Neural cell (in vitro differentiated cells): ENCODE measurements at regions not wholly inside any gene's neighbourhood (a gene's known extent, or its start where the extent isn't known, plus 50 kb on each side); places are given as distances from the start of the nearest gene placed in this dataset.
"Not testable (repeated sequence)": the region's sequence is repeated elsewhere in the genome, so short reads cannot be mapped to it uniquely, and the experiment has no call there.

Source experiments
- H2AFZ ChIP-seq: fragments of 200-600, 300-800 bp; sonication (generic), shearing (Covaris generic); 2 replicates; pipeline ENCODE4 v1.6.0; 2014; ENCODE audit warnings: low read depth, mild to moderate bottlenecking, antibody characterized with exemption, low read length, moderate library complexity
- H3F3A ChIP-seq: fragments of 200-600 bp; shearing (Covaris generic); 2 replicates; pipeline ENCODE4 v1.6.1; 2016; ENCODE audit warnings: mild to moderate bottlenecking, moderate library complexity, mixed read lengths, antibody characterized with exemption, low read length; ENCODE audit not compliant: insufficient read depth, poor library complexity, severe bottlenecking
- H3K27ac ChIP-seq: fragments of 200-600, 300-800 bp; sonication (generic), shearing (Covaris generic); 2 replicates; pipeline ENCODE4 v1.5.1; 2014; ENCODE audit warnings: mild to moderate bottlenecking, low read length, moderate library complexity
- H3K27me3 ChIP-seq: fragments of 300-800, 200-600 bp; sonication (generic), shearing (Covaris generic); 2 replicates; pipeline ENCODE4 v1.6.0; 2014; ENCODE audit warnings: mild to moderate bottlenecking, low read depth, low read length, moderate library complexity; ENCODE audit not compliant: insufficient read depth
- H3K36me3 ChIP-seq: fragments of 300-800, 200-600 bp; sonication (generic), shearing (Covaris generic); 2 replicates; pipeline ENCODE4 v1.5.1; 2014; ENCODE audit warnings: mild to moderate bottlenecking, antibody characterized with exemption, low read length, moderate library complexity; ENCODE audit not compliant: insufficient read depth
- H3K4me2 ChIP-seq: fragments of 300-800, 200-600 bp; sonication (generic), shearing (Covaris generic); 2 replicates; pipeline ENCODE4 v1.6.0; 2014; ENCODE audit warnings: mild to moderate bottlenecking, low read length
- H3K4me3 ChIP-seq: fragments of 300-800, 200-600 bp; sonication (generic), shearing (Covaris generic); 2 replicates; pipeline ENCODE4 v1.5.1; 2014; ENCODE audit warnings: mild to moderate bottlenecking, low read length, moderate library complexity
- H3K79me2 ChIP-seq: fragments of 200-600 bp; shearing (Covaris generic); replicated peaks from 2 replicates; pipeline ENCODE4 v1.6.0; 2014; ENCODE audit warnings: mild to moderate bottlenecking, low read length, moderate library complexity; ENCODE audit not compliant: insufficient read depth
- H3K9ac ChIP-seq: fragments of 300-800, 200-600 bp; sonication (generic), shearing (Covaris generic); 2 replicates; pipeline ENCODE4 v1.6.1; 2016; ENCODE audit warnings: mild to moderate bottlenecking, low read length, mixed read lengths
- H3K9me2 ChIP-seq: fragments of 200-600 bp; shearing (Covaris generic); 2 replicates; pipeline ENCODE4 v1.6.1; 2016; ENCODE audit warnings: mild to moderate bottlenecking, low read length, mixed read lengths; ENCODE audit not compliant: insufficient read depth
- H3K9me3 ChIP-seq: fragments of 200-600, 300-800 bp; sonication (generic), shearing (Covaris generic); 2 replicates; pipeline ENCODE4 v1.6.1; 2016; ENCODE audit warnings: mild to moderate bottlenecking, mixed run types, low read length, moderate library complexity, mixed read lengths
- H4K20me1 ChIP-seq: fragments of 200-600 bp; shearing (Covaris generic); 2 replicates; pipeline ENCODE4 v1.6.1; 2016; ENCODE audit warnings: mild to moderate bottlenecking, mixed run types; ENCODE audit not compliant: insufficient read depth
- CTCF ChIP-seq: fragments of 450-650 bp; IDR thresholded peaks from 2 replicates; pipeline ENCODE4 v1.5.1; 2014; ENCODE audit warnings: antibody characterized with exemption, mild to moderate bottlenecking, moderate library complexity; ENCODE audit not compliant: poor library complexity, severe bottlenecking
- EP300 ChIP-seq: fragments of 450-650 bp; conservative IDR thresholded peaks from 2 replicates; pipeline ENCODE4 v1.6.1; 2014; ENCODE audit warnings: antibody characterized with exemption, mild to moderate bottlenecking, moderate library complexity; ENCODE audit not compliant: poor library complexity, severe bottlenecking
- MXI1 ChIP-seq: fragments of 450-650 bp; conservative IDR thresholded peaks from 2 replicates; pipeline ENCODE4 v1.6.1; 2014; ENCODE audit warnings: antibody characterized with exemption, mild to moderate bottlenecking; ENCODE audit not compliant: poor library complexity, severe bottlenecking
- POLR2AphosphoS5 ChIP-seq: IDR thresholded peaks from 2 replicates; pipeline ENCODE4 v1.6.1; 2012
- RAD21 ChIP-seq: fragments of 450-650 bp; conservative IDR thresholded peaks from 2 replicates; pipeline ENCODE4 v1.6.1; 2014; ENCODE audit warnings: antibody characterized with exemption, mild to moderate bottlenecking, moderate library complexity
- TAF1 ChIP-seq: IDR thresholded peaks from 2 replicates; pipeline ENCODE4 v1.6.1; 2012; ENCODE audit warnings: low read depth
- TF ChIP-seq, protein P1 (sequence below): IDR thresholded peaks from 2 replicates; pipeline ENCODE4 v1.6.1; 2012; ENCODE audit warnings: borderline replicate concordance

DNA sequence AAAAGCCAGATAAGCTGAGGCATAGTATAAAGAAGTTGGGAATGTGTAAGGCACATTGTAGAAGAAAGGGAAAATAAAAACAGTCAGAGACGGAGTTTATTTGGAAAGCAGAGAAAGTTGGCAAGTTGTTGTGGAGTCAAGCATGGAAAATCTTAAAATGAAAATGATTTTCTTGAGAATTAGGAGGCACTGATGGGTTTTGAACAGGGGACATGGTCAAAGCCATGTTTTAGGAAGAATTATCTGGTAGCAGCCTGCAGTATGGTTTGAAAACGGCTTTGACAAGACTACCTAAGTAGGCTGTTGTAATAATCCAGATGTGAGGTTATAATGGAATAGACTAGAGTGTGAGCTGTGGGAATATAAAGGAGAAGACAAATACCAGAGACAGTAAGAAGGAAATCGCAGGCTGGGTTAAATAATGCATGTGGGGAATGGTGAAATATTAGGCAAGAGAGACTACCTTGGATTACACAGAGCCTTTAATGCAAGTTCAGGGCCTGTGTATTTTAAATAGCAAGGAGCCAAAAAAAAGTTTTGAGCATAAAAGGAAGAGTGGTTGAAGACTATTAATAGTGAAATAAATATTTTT lies 130.4 kb upstream of the MEOX2 start:
- no peak overlapping the region for H3K27ac ChIP-seq
- no peaks in the 10 kb centered on the region for H3K9me3 ChIP-seq
- no peak overlapping the region for H3K4me3 ChIP-seq
- no peaks in the 10 kb centered on the region for H3K79me2 ChIP-seq
- no peak for TF ChIP-seq POLR2AphosphoS5
- TF ChIP-seq CTCF: no peak
- no peak for TF ChIP-seq RAD21
- TF ChIP-seq, protein P1, sequence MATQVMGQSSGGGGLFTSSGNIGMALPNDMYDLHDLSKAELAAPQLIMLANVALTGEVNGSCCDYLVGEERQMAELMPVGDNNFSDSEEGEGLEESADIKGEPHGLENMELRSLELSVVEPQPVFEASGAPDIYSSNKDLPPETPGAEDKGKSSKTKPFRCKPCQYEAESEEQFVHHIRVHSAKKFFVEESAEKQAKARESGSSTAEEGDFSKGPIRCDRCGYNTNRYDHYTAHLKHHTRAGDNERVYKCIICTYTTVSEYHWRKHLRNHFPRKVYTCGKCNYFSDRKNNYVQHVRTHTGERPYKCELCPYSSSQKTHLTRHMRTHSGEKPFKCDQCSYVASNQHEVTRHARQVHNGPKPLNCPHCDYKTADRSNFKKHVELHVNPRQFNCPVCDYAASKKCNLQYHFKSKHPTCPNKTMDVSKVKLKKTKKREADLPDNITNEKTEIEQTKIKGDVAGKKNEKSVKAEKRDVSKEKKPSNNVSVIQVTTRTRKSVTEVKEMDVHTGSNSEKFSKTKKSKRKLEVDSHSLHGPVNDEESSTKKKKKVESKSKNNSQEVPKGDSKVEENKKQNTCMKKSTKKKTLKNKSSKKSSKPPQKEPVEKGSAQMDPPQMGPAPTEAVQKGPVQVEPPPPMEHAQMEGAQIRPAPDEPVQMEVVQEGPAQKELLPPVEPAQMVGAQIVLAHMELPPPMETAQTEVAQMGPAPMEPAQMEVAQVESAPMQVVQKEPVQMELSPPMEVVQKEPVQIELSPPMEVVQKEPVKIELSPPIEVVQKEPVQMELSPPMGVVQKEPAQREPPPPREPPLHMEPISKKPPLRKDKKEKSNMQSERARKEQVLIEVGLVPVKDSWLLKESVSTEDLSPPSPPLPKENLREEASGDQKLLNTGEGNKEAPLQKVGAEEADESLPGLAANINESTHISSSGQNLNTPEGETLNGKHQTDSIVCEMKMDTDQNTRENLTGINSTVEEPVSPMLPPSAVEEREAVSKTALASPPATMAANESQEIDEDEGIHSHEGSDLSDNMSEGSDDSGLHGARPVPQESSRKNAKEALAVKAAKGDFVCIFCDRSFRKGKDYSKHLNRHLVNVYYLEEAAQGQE: no peak
- no peak for TF ChIP-seq TAF1
- H3K36me3 ChIP-seq: no peaks in the 10 kb centered on the region
- H3K9ac ChIP-seq: no peak overlapping the region
- H4K20me1 ChIP-seq: no peaks in the 10 kb centered on the region
- no peak overlapping the region for H2AFZ ChIP-seq
- no peaks in the 10 kb centered on the region for H3K27me3 ChIP-seq
- no peaks in the 10 kb centered on the region for H3F3A ChIP-seq
- H3K4me2 ChIP-seq: no peak overlapping the region
- no peaks in the 10 kb centered on the region for H3K9me2 ChIP-seq

- H3F3A ChIP-seq: no peaks in the 10 kb centered on the region
- H3K9me2 ChIP-seq: no peaks in the 10 kb centered on the region
- no peaks in the 10 kb centered on the region for H3K9me3 ChIP-seq
- H3K27ac ChIP-seq: no peak overlapping the region
- no peak overlapping the region for H3K9ac ChIP-seq
- no peak overlapping the region for H2AFZ ChIP-seq
- H3K27me3 ChIP-seq: no peaks in the 10 kb centered on the region
- no peak overlapping the region for H3K4me2 ChIP-seq
- no peaks in the 10 kb centered on the region for H3K79me2 ChIP-seq
- H3K4me3 ChIP-seq: no peak overlapping the region
- TF ChIP-seq EP300 (no peak), MXI1 (no peak)
- no peaks in the 10 kb centered on the region for H3K36me3 ChIP-seq
- no peaks in the 10 kb centered on the region for H4K20me1 ChIP-seq
Observed at GRCh38 chr7:15813448-15813847, 127.0 kb upstream of the MEOX2 start.

DNA sequence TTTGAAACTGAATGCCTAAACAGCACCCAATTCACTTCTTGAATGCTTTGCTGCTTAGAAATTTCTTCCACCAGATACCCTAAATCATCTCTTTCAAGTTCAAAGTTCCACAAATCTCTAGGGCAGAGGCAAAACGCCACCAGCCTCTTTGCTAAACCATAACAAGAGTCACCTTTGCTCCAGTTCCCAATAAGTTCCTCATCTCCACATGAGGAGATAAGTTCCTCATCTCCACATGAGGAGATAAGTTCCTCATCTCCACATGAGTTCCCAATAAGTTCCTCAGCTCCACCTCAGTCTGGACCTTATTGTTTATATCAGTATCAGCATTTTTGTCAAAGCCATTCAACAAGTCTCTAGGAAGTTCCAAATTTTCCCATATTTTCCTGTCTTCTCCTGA lies 123.9 kb upstream of the MEOX2 start:
- H2AFZ ChIP-seq, H3K4me2 ChIP-seq, H3K9me3 ChIP-seq, H4K20me1 ChIP-seq, H3K27ac ChIP-seq, H3K9me2 ChIP-seq, H3K36me3 ChIP-seq, H3K27me3 ChIP-seq, H3K79me2 ChIP-seq, H3K4me3 ChIP-seq, H3F3A ChIP-seq, H3K9ac ChIP-seq: not testable (repeated sequence)

GRCh38 chr7:15809936-15810335 lies 123.5 kb upstream of the MEOX2 start:
- not testable (repeated sequence) for H3K27ac ChIP-seq, H2AFZ ChIP-seq, H3K9me2 ChIP-seq, H3F3A ChIP-seq, H3K27me3 ChIP-seq, H3K36me3 ChIP-seq, H3K79me2 ChIP-seq, H3K4me3 ChIP-seq, H3K9me3 ChIP-seq, H3K4me2 ChIP-seq, H4K20me1 ChIP-seq, H3K9ac ChIP-seq
